LNCaP clone FGC (cell line): ENCODE measurements at regions not wholly inside any gene's neighbourhood (a gene's known extent, or its start where the extent isn't known, plus 50 kb on each side); places are given as distances from the start of the nearest gene placed in this dataset.

Experiments used
- DNase-seq: peaks from one replicate; pipeline ENCODE4 v3.0.0-alpha.2; 2011; ENCODE audit warnings: low read depth
- H3K4me3 ChIP-seq: 2 replicates; pipeline ENCODE4 v1.5.1; 2011; ENCODE audit warnings: mild to moderate bottlenecking, low read depth, low read length, control low read depth
- TF ChIP-seq, protein P1 (sequence below): IDR thresholded peaks from 2 replicates; pipeline ENCODE4 v1.5.1; 2012; ENCODE audit warnings: mild to moderate bottlenecking; ENCODE audit not compliant: control insufficient read depth, insufficient read depth; ENCODE audit errors: extremely low read depth

GRCh38 chr4:127425202-127425845 is 207.4 kb upstream of the INTU start:
- TF ChIP-seq, protein P1, sequence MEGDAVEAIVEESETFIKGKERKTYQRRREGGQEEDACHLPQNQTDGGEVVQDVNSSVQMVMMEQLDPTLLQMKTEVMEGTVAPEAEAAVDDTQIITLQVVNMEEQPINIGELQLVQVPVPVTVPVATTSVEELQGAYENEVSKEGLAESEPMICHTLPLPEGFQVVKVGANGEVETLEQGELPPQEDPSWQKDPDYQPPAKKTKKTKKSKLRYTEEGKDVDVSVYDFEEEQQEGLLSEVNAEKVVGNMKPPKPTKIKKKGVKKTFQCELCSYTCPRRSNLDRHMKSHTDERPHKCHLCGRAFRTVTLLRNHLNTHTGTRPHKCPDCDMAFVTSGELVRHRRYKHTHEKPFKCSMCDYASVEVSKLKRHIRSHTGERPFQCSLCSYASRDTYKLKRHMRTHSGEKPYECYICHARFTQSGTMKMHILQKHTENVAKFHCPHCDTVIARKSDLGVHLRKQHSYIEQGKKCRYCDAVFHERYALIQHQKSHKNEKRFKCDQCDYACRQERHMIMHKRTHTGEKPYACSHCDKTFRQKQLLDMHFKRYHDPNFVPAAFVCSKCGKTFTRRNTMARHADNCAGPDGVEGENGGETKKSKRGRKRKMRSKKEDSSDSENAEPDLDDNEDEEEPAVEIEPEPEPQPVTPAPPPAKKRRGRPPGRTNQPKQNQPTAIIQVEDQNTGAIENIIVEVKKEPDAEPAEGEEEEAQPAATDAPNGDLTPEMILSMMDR, result no peak
- DNase-seq, result no peak
- no peak overlapping the region for H3K4me3 ChIP-seq

DNA sequence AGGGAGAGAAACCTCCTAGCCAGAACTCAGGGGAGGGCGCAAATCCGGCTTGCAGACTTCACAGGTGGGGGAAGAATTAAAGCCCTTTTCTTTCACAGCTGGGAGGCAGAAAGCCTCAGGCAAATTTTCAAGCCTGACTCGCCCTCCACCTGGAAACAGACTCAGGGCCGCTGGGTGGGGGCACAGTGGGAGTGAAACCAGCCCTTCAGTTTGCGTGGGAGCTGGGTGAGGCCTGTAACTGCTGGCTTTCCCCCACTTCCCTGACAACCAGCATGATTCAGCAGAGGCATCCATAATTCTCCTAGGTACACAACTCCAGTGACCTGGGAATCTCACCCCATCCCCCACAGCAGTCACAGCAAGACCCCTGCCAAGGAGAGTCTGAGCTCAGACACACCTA is 206.9 kb upstream of the INTU start:
- H3K4me3 ChIP-seq, result no peak overlapping the region
- TF ChIP-seq, protein P1, result no peak
- DNase-seq, result no peak

DNA sequence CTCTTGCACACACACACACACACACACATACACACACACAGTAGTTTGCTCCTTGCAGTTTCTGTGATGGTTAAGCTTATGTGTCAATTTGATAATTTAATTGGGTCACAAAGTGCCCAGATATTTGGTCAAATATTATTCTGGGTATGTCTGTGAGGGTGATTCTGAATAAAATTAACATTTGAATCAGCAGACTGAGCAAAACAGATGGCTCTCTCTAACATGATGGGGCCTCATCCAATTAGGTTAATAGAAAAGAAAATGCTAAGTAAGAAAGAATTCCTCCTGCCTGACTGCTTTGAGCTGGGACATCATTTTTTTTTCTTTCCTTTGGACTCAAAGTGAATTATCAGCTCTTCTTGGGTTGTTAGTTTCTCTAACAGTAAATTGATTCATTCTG is 191.2 kb upstream of the INTU start:
- TF ChIP-seq, protein P1, result no peak
- H3K4me3 ChIP-seq, result no peak overlapping the region
- DNase-seq, result no peak

DNA sequence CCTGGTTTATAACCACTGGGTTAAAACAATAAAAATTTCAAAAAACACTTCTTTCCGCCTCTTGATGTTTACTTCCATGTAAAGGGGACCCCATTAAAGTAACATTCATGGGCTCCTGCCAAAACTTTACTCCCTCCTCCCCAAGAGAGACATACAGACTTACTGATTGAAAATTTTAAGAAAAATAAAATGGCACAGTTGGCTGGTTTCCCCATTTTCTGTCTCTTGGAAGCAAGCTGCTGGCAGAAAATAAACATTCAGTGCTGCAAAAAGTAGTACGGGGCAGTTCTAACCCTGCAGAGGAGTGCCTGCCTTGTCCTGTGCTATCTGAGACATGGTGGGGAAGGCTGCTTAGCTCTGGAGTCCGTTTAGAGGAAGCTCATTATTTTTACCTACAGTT is 187.3 kb upstream of the INTU start:
- TF ChIP-seq, protein P1, result no peak
- DNase-seq, result no peak
- no peak overlapping the region for H3K4me3 ChIP-seq

DNA sequence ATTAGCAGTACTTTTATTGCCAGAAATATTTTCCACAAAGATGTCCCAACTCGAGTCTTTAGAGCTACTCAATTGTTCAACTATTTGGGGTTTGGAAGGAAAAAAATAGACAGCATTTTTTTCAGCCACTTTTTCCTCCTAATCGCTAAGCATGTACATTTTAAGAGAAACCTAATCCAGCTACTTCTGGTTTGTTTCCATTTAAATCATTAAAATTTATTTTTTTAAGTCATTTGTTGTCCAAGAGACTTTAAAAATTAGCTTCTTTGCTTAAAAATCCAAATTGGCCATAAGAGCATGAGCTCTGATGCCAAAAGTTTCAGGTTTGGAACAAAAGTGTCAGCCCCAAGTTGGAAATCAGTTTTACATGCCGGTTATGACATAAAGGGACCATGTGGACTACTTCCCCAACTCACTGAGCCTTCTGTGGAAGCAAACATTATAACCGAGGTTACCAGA is 186.3 kb upstream of the INTU start:
- TF ChIP-seq, protein P1, result no peak
- no peak overlapping the region for H3K4me3 ChIP-seq

DNA sequence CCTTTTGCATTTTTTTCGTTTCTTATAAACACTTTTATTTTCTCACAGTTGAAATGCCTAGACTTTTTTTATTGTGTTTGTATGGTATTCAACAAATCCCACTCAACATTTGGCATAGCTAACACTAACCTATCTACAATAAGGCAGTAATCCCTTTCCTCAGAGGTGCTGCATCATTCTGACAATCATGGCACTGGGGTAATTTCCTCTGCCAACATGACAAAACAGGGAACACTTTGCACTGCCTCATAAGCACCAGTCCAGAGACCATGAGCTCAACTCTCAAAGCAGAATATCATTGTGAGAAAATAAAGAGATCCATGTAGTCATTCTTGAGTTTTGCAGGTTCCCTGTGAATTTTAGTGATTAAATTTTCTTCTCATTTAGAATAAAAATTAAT is 183.8 kb upstream of the INTU start:
- H3K4me3 ChIP-seq, result no peak overlapping the region
- TF ChIP-seq, protein P1, result no peak
- DNase-seq, result no peak

More for the DNA sequence above, 186.3 kb upstream of the INTU start:
- no peak for DNase-seq

- TF ChIP-seq, protein P1, result no peak
- H3K4me3 ChIP-seq, result no peak overlapping the region
- no peak for DNase-seq
These were observed 183.3 kb upstream of the INTU start for GRCh38 chr4:127449449-127449848.
